T1000 (cell line): ENCODE measurements at regions not wholly inside any gene's neighbourhood (a gene's known extent, or its start where the extent isn't known, plus 50 kb on each side); places are given as distances from the start of the nearest gene placed in this dataset.
A peak's percentile ranks its signal among the peaks of the same experiment; 100 is the strongest.

ENCODE experiments used
- DNase-seq: peaks from one replicate; lab custom pipeline; 2025; ENCODE audit warnings: mixed read lengths; lab: John Stamatoyannopoulos, UW

GRCh38 chr4:111601671-111602070 is 543.6 kb upstream of the FAM241A start:
- no peak for DNase-seq

- no peak for DNase-seq
Observed at GRCh38 chr4:111602848-111603247, 542.4 kb upstream of the FAM241A start.

GRCh38 chr4:111605111-111605510 is 540.1 kb upstream of the FAM241A start:
- no peak for DNase-seq

GRCh38 chr4:111610681-111611080 is 534.6 kb upstream of the FAM241A start:
- no peak for DNase-seq

- no peak for DNase-seq
Observed at GRCh38 chr4:111618908-111619307, 526.3 kb upstream of the FAM241A start.

- no peak for DNase-seq
Observed at GRCh38 chr4:111628437-111628836, 516.8 kb upstream of the FAM241A start.

- DNase-seq, result no peak
Observed at GRCh38 chr4:111630705-111631104, 514.5 kb upstream of the FAM241A start.

- DNase-seq, result no peak
Observed at GRCh38 chr4:111631215-111631999, 513.8 kb upstream of the FAM241A start.

- no peak for DNase-seq
Observed at GRCh38 chr4:111632641-111633151, 512.6 kb upstream of the FAM241A start.

- no peak for DNase-seq
Observed at GRCh38 chr4:111633663-111634266, 511.5 kb upstream of the FAM241A start.

- DNase-seq, result no peak
Observed at GRCh38 chr4:111635646-111636045, 509.6 kb upstream of the FAM241A start.

- DNase-seq, result no peak
Observed at GRCh38 chr4:111636961-111637585, 508.2 kb upstream of the FAM241A start.

GRCh38 chr4:111639120-111639690 is 506.0 kb upstream of the FAM241A start:
- no peak for DNase-seq

- DNase-seq, result no peak
Observed at GRCh38 chr4:111639876-111640275, 505.4 kb upstream of the FAM241A start.

- DNase-seq, result peak; percentile 44
Observed at GRCh38 chr4:111641813-111642579, 503.3 kb upstream of the FAM241A start.

GRCh38 chr4:111648056-111648455 is 497.2 kb upstream of the FAM241A start:
- DNase-seq, result no peak

- DNase-seq, result no peak
Observed at GRCh38 chr4:111649308-111649707, 495.9 kb upstream of the FAM241A start.

GRCh38 chr4:111650146-111650545 is 495.1 kb upstream of the FAM241A start:
- DNase-seq, result no peak

GRCh38 chr4:111650674-111651086 is 494.6 kb upstream of the FAM241A start:
- no peak for DNase-seq

GRCh38 chr4:111652236-111652635 is 493.0 kb upstream of the FAM241A start:
- DNase-seq, result no peak

GRCh38 chr4:111652986-111653385 is 492.3 kb upstream of the FAM241A start:
- DNase-seq, result no peak

- no peak for DNase-seq
Observed at GRCh38 chr4:111662496-111662895, 482.8 kb upstream of the FAM241A start.
